Right hindlimb (tissue), 1 donor: ENCODE measurements at regions not wholly inside any gene's neighbourhood (a gene's known extent, or its start where the extent isn't known, plus 50 kb on each side); places are given as distances from the start of the nearest gene placed in this dataset.
"Not testable (repeated sequence)": the region's sequence is repeated elsewhere in the genome, so short reads cannot be mapped to it uniquely, and the experiment has no call there.

ENCODE experiments used
- DNase-seq: peaks from one replicate; pipeline ENCODE4 v3.0.0-alpha.2; 2018

- peak; percentile 40 for DNase-seq
These were observed 508.1 kb downstream of the HAPSTR1 start for GRCh38 chr16:9599415-9600120.

- DNase-seq = no peak
These were observed 510.7 kb downstream of the HAPSTR1 start for GRCh38 chr16:9602189-9602588.

- DNase-seq = no peak
These were observed 511.9 kb downstream of the HAPSTR1 start for GRCh38 chr16:9603316-9603715.

GRCh38 chr16:9607515-9608230, 516.2 kb downstream of the HAPSTR1 start:
- no peak for DNase-seq

GRCh38 chr16:9610727-9611126, 519.3 kb downstream of the HAPSTR1 start:
- no peak for DNase-seq

GRCh38 chr16:9612267-9612666, 520.8 kb downstream of the HAPSTR1 start:
- DNase-seq = no peak

- DNase-seq = no peak
These were observed 522.9 kb downstream of the HAPSTR1 start for GRCh38 chr16:9614389-9614788.

GRCh38 chr16:9622268-9622667, 530.8 kb downstream of the HAPSTR1 start:
- DNase-seq = no peak

GRCh38 chr16:9625122-9625521, 533.7 kb downstream of the HAPSTR1 start:
- DNase-seq = no peak

- DNase-seq = no peak
These were observed 536.0 kb downstream of the HAPSTR1 start for GRCh38 chr16:9627427-9627826.

- DNase-seq = no peak
These were observed 538.7 kb downstream of the HAPSTR1 start for GRCh38 chr16:9630119-9630518.

- no peak for DNase-seq
These were observed 539.5 kb downstream of the HAPSTR1 start for GRCh38 chr16:9630985-9631384.

GRCh38 chr16:9633844-9634243, 542.4 kb downstream of the HAPSTR1 start:
- no peak for DNase-seq

- not testable (repeated sequence) for DNase-seq
These were observed 543.8 kb downstream of the HAPSTR1 start for GRCh38 chr16:9635150-9635720.

- DNase-seq = no peak
These were observed 538.0 kb downstream of the GRIN2A start for GRCh38 chr16:9644258-9644657.

GRCh38 chr16:9645911-9646310, 536.3 kb downstream of the GRIN2A start:
- no peak for DNase-seq

- no peak for DNase-seq
These were observed 534.1 kb downstream of the GRIN2A start for GRCh38 chr16:9647981-9648701.

- DNase-seq = no peak
These were observed 531.9 kb downstream of the GRIN2A start for GRCh38 chr16:9650284-9650683.

GRCh38 chr16:9655051-9655450, 527.2 kb downstream of the GRIN2A start:
- no peak for DNase-seq

- no peak for DNase-seq
These were observed 524.6 kb downstream of the GRIN2A start for GRCh38 chr16:9657641-9658040.

- no peak for DNase-seq
These were observed 524.1 kb downstream of the GRIN2A start for GRCh38 chr16:9658164-9658563.

- no peak for DNase-seq
These were observed 523.6 kb downstream of the GRIN2A start for GRCh38 chr16:9658586-9658985.

- DNase-seq = no peak
These were observed 521.3 kb downstream of the GRIN2A start for GRCh38 chr16:9660898-9661297.
